Stimulated activated CD8-positive, alpha-beta memory T cell treated with anti-CD3 and anti-CD28 coated beads, Interleukin-15, amount 100 ng/mL, for 48 hours (primary cell): ENCODE measurements at regions not wholly inside any gene's neighbourhood (a gene's known extent, or its start where the extent isn't known, plus 50 kb on each side); places are given as distances from the start of the nearest gene placed in this dataset.

ENCODE experiments used
- DNase-seq, 2 donors: peaks; one replicate each; pipeline ENCODE4 v3.0.0-alpha.2; 2020; ENCODE audit warnings: low read depth in 2 of 2

DNA sequence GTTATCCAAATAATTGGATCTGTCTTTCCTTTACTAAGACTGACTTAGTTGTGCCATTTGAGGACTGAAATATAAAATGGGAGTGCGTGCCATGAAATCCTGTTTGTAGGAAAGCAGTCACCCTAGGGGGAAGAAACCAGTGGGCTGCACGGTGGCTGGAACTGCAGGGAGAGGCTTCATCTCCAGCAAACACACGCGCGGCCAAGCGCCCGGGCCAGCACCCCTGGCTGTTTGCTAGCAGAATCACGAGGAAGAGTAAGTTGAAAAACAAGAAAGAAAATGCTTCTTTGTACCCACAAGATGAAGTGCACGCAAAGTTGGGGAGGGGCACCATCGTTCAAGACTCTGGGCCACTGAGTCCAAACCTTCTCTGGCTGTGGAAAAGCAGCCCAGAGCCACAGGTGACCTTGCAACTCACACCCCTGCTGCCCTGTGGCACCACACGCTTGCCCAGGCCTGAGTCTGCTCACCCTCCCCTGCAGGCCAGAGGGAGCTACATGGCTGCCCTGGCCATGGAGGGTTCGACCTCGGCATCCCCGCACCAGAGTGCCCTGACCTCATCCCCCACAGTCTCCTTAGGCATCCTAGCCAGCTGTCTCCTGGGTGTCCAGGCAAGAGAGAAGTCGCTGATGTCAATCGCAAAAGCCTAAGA is 55.2 kb downstream of the IRX2 start:
- no peak for DNase-seq

- no peak for DNase-seq
Measured at GRCh38 chr5:2695200-2695891, 56.1 kb downstream of the IRX2 start.

- DNase-seq = no peak
Measured at GRCh38 chr5:2691530-2691929, 59.9 kb downstream of the IRX2 start.

DNA sequence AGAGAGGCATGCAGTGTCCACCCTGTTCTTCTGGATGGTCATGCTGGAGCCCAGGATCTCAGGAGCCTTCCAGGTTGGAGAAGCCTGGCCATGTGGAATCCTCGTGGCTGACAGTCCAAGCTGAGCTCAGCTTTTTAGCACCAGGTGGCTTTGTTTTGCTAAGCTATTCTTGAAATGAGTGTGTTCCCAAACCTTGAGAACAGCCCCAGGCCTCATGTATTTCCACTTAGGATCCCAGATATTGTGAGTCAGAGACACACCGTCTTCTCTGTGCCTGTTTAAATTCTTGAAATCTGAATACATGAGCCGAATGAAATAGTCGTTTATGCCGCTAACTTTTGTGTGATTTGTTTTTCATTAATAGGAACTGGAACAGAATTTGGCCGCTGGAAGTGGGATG is 61.2 kb downstream of the IRX2 start:
- DNase-seq = no peak

DNA sequence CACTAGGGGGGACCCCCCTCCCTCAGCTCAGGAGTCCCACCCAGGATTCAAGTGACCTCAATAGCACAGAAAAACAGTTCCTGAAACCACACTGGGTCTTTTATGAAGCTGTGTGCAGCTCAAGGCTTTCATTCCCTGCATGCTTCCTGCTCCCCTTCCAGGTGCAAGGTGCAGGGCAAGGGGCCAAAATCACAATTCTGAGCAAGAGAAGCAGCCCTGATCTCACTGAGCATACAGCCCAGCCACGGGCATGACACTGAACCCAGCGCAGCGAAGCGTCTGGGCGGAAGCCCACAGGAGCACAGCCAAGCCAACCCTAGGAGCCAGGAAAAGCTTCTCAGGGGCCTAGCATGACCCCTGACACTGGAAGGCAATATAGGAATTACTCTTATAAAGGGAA is 62.9 kb downstream of the IRX2 start:
- DNase-seq = no peak

- no peak for DNase-seq
Measured at GRCh38 chr5:2687746-2688145, 63.7 kb downstream of the IRX2 start.

- no peak for DNase-seq
Measured at GRCh38 chr5:2686321-2687124, 65.0 kb downstream of the IRX2 start.

GRCh38 chr5:2685651-2686272 is 65.7 kb downstream of the IRX2 start:
- no peak for DNase-seq

DNA sequence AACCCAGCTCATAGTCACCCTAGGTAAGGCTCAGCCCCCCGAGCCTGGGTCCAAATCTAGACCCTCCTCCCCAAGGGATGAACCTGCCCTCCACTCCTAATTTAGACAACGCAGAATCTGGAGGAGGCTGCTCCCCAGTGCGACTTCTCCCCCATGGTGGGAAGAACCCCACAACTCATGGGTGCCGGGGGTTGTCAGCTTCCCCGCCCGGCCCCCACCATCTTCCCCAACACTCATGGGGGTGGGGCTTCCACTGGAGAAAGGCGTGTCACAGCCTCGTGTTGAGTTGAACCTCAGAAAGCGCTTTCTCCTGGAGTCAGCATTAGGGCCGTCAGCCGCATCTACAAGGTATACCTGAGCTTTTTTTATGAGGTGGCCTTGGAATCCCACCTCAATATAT is 66.9 kb downstream of the IRX2 start:
- DNase-seq = no peak

- no peak for DNase-seq
Measured at GRCh38 chr5:2683720-2684119, 67.8 kb downstream of the IRX2 start.

DNA sequence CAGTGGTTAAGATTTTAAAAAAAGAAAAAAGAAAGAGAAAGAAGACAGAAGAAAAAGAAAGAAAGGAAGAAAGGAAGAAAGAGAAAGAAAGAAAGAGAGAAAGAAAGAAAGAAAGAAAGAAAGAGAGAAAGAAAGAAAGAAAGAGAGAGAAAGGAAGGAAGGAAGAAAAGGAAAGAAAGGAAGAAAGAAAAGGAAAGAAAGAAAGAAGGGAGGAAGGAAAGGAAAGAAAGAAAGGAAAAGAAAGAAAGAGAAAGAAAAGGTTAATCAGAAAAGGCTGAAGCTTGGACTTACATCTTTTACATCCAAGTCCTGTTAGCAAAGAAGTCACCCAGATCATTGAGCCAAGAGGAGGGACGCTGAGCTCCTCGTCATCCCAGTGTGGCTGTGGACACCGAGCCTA is 70.0 kb downstream of the IRX2 start:
- no peak for DNase-seq

- DNase-seq = no peak
Measured at GRCh38 chr5:2680979-2681378, 70.5 kb downstream of the IRX2 start.

DNA sequence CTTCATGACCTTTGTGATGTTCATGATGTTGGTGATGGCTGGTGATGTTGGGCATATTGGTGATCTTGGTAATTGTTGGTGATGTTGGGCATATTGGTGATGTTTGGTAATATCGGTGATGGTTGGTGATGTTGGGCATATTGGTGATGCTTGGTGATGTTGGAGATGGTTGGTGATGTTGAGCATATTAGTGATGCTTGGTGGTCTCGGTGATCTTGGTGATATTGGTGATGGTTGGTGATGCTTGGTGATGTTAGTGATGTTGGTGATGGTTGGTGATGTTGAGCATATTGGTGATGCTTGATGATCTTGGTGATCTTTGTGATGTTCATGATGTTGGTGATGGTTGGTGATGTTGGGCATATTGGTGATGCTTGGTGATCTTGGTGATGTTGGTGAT is 73.8 kb downstream of the IRX2 start:
- no peak for DNase-seq

DNA sequence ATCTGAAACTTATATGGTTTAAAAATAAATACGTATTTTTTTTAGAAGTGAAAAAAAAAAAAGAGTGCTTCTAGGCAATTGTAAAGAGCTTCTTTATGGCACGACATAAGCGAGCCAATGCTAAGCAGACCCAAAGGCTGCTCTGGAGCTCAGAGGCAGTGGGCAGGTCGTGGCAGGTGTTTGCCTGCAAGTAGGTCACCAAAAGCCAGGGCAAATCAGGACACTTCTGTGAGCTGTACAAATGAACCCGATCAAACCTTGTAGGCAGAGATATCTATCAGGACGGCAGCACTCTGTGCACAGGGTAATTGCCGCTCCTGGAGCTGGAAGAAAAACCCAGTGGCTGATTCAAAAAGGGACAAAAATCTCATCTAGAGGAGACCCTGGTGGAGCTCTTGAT is 75.9 kb downstream of the IRX2 start:
- DNase-seq = no peak

DNA sequence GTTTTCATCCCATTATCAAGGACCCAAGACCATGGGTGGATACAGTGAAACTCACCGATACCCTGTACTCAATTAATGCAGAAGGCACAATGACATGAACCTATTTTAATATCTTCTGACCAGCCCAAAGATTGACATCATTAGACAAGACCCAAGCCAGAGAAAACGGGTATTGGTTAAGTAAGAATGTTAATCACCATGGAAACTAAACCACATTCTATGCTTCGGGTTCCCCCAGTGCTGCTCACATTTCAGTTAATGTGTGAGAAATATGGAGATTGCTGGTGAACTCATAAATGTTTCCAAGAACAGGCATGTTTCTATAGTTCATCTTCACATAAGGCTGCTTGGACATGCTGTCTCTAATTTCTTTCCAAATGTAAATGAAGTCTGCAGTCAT is 77.0 kb downstream of the IRX2 start:
- DNase-seq = no peak

DNA sequence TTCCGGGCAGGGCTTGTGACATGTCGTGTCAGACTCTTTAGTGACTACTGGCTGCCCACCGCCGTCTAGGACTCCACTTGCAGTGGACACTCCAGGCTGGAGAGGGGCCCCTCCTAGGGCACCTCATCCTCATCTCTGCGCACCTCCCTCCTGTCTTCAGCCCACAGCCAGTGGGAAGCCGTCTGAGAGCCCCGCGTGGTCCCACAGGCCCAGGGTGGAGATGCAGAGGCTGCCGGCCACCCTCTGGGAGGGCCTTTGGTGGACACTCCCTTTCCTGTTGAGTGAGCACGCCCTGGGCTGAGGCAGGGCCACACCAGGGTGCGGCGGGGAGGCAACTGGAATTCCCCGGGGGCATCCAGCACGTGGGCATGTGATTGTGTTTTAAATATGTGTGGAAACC is 80.5 kb downstream of the IRX2 start:
- no peak for DNase-seq

- no peak for DNase-seq
Measured at GRCh38 chr5:2669913-2670312, 81.6 kb downstream of the IRX2 start.

DNA sequence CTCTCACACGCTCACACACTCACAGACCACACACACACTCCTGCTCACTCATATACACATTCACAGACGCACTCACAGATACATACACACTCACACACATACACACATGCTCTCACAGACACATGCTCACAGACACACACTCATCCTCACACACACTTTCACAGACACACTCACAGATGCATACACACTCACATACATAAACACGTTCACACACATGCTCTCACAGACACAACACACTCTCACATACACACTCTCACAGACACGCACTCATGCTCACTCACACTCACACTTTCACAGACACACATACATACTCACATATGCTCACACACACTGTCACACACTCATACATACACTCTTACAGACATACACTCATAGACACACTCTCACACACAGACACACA is 82.2 kb downstream of the IRX2 start:
- DNase-seq = no peak

- no peak for DNase-seq
Measured at GRCh38 chr5:2666081-2666480, 85.4 kb downstream of the IRX2 start.

DNA sequence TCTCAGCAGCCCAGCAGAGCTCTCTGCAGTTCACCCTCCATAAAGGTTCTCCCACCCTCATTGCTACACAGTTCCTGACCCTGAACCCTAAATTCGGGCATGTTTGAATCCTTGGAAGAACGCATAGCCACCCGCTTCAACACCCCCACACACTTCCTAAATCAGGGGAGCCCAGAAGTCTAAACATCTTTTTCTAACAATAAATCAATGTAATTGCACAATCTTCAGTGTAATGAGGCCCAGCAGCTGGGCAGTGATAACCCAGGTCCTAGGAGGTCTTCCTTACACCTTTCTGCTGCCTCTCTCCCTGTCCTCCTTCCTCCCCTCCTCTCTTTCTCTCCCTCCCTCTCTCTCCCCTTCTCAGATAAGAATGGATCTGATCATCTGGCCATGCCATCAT is 88.0 kb downstream of the IRX2 start:
- DNase-seq = no peak

DNA sequence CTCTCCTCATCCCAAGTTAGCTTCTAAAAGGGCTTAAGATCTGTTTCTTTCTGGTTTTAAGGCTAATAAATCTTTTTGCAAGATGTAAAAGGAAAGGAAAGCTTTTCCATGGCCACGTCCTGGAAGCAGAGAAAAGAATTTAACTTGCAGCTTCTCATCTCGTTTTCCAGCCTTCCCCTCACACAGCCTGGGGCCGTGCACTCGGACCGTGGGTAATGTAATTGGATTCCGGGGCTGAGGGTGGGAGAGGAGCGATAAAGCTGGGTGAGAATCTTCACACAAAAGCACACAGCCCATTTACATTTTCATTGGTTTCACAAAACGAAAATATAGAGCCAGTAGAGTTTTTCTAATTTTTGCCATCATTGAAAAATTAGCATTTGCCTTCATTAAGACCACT is 91.2 kb downstream of the IRX2 start:
- no peak for DNase-seq

DNA sequence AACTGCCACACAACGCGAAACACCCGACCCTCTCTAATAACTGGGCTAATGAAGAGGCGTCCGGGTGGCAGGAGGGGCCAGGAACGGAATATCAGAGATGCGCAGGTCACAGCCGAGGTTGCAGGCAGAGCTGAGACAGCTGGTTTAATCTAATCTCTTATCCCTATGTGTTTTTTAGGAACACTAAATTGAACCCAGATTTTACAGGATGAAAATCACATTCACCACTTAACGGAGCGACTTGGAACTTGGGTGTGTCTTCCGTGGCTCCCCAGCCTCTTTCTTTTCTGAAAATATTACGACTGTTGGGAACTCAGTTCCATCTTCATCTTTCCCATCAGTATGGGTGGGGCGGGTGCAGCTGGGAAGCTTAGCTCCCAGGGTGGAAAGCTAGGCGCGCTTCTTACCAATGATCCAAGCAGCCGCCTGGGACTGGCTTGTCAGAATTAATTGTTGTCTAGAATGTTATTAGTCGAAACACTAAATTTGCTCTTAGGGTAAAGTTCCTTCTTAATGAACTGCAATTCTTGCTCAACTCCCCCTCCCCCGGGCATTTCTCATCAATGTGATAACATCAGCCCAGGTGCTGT is 92.5 kb downstream of the IRX2 start:
- DNase-seq = no peak
